ENCODE measurements at regions not wholly inside any gene's neighbourhood (a gene's known extent, or its start where the extent isn't known, plus 50 kb on each side); places are given as distances from the start of the nearest gene placed in this dataset.
"Not testable (repeated sequence)": the region's sequence is repeated elsewhere in the genome, so short reads cannot be mapped to it uniquely, and the experiment has no call there.

DNA sequence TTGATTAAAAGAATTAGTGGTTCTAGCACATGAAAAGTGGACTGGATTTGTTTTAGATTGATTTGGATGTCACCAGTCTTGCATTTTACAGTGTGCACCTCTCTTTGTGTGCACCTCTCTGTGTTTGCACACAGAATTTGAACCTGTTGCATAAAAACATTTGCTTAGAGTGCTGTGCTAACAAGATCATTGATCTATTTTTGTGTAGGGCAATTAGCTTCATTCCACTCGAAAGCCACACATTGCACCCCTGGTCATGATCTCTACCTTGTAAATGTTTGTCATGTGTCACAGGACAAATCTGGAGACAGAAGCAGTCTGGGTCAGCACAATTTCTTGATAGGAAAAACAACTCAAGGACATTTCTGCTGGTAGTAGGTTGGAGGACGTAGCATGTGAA lies 258.7 kb upstream of the LINC00305 start:
- no peak for DNase-seq

GRCh38 chr18:64405161-64405560 lies 256.3 kb upstream of the LINC00305 start:
- DNase-seq = no peak

- no peak for DNase-seq
Observed at GRCh38 chr18:64403784-64404503, 255.1 kb upstream of the LINC00305 start.

- DNase-seq = peak; percentile 70
Observed at GRCh38 chr18:64402636-64403035, 253.7 kb upstream of the LINC00305 start.

GRCh38 chr18:64401268-64402060 lies 252.6 kb upstream of the LINC00305 start:
- DNase-seq = peak; percentile 18

- DNase-seq = no peak
Observed at GRCh38 chr18:64399566-64399965, 250.7 kb upstream of the LINC00305 start.

DNA sequence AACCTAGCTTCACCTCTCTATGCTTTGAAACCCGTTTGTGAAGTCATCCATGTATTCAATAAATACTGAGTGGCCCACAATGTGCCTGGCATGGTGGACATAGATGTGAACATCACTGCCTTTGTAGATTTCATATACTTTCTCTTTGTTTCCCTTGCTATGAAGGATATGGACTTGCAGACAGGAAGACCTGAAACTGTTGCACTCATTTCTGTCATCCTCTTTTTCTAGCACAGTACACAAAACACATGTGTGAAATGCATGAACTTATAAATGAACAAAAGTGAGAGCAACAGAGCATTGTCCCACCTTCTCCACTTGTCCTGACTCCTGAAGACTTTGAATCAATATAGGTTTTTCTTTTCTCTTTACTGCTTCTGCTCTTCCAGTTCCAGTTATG lies 249.4 kb upstream of the LINC00305 start:
- DNase-seq = no peak

DNA sequence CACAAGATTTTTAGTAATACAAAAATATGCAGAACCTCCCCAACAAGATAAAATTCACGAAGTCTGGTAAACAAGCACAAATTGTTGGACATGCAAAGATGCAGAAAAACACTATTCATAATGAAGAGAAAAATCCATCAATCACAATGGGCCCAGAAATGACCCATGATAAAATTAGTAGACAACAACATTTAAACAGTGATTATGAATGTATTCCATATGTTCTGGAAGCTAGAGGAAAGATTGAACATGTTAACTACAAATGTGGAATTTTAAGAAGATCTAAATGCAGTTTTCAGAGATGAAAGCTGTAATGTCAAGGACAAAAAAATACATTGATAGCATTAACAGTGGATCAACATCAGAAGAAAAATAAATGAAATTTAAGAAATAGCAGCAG lies 243.3 kb upstream of the LINC00305 start:
- no peak for DNase-seq

DNA sequence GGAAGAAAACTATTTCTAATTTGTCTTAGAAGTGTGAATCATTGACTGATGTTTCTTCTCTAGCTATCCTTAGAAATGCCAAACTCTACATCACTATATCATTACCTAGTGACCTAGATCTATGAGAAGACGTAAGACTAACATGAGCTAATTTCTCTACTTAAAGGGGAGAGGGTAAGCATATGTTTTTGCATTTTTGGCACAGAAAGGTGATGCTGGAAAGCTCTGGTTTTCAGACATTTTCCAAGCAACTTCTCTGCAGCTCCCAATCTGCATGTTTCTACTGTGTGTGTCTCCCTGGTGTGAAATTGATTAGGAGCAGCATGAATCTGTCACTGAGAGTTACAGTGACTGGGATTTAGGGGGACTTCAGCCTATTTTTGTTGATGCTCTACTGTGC lies 235.2 kb upstream of the LINC00305 start:
- no peak for DNase-seq

DNA sequence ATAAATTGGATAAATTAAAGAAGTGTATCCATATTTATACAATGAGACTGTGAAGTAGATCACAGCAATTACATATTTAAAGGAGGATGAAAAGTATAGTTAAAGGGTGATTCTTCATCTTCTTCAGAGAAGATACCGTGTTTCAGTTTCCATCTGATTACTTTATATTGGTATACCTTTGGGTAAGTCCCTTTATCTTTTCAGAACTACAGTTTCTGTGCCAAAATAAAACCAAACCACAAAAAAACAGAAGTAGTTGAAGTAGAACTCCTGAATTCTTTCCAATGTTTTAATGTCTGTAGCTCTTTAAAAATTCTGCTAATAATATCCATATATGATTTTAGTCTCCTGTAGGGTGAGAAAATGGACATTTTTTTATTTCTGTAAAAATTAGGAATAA lies 231.2 kb upstream of the LINC00305 start:
- DNase-seq = no peak

DNA sequence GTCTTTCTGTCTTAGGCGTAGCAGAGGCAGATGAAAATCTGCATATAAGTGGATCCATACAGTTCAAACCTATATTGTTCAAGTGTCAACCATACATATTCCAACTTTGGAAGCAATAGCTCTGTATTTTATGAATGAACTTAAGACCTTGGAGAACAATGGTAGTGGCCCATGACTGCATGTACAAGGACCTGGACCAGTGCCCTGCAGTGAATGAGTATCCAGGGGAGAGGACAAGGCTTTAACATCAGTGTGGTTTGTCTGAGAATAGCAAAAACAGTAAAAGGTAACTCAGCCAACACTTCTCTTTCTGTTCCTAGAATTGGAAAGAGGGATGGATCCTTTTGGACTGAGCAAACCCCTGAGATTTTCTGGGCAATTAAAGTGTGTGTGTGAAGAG lies 230.8 kb upstream of the LINC00305 start:
- DNase-seq = no peak

DNA sequence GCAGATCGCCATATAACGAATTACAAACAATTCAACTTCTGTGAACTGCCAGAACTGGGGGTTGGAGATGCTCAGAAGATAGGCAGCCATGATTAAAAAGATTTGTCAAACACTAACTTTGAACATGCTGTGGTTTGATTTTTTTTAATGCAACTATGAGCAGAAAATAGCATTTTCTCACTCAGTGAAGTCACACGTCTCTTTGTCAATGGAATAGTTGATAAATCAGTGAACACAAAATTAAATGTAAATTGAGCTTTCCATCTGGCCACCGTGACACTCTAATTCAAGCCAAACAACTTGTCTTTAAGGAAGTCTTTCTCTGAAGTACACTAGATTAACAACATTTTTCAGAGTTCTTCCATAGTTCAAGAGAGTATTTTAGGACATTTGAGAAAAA lies 228.6 kb upstream of the LINC00305 start:
- DNase-seq = no peak

DNA sequence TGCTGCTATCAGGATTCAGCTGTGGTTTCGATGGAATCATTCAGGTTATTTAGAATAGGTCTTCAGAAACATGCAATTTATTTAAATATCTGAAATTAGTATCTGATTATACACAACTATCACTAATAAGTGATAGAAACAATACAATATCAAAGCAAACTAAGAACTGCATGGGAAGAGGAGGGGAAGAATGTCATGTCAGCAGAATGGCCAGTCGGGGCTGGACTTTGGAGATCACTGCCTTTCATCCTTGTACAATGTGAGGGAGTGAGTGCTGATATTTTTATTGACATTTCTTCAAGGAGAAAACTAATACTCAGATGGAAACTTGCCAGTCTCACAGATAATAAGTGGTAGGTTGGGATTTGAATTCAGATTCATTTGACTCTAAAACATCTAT lies 224.0 kb upstream of the LINC00305 start:
- no peak for DNase-seq

GRCh38 chr18:64369830-64370440 lies 221.0 kb upstream of the LINC00305 start:
- DNase-seq = not testable (repeated sequence)

DNA sequence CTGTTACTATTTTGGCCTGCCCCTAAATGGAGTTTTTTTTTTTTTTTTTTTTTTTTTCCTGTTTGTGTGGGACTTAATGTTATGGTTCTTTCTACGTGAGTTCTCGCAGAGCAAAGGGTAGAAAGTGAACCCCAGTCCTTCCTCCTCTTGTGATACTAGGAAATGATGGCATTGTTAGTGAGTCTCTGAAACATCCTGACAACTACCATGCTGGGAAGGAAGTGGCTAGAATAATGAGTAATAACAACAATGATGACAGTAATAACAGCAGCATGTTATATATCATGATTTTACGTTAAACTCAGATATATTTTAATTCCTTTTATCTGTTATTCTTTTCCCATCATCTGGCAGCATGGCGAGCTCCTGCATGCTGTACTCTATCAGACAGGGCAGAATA lies 216.2 kb upstream of the LINC00305 start:
- no peak for DNase-seq

GRCh38 chr18:64337673-64338072 lies 188.8 kb upstream of the LINC00305 start:
- no peak for DNase-seq

- DNase-seq = no peak
Observed at GRCh38 chr18:64337018-64337417, 188.1 kb upstream of the LINC00305 start.

DNA sequence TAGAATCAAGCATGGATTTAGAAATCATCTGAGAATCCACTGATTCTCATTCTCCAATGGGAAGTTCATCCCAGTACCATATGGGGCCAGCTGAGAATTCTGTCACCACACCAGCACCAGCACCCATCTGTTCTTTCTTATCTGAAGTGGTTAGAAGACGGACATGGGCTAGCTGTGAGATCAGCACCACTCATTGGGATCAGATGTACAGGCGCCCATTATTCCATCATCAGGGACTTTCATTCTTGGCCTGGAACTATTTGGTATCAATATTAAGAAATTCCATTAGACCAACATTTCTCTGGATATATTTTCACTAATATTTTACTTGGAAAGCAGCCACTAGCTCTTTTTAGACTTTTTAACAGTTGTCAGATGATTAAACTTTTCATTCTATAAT lies 185.9 kb upstream of the LINC00305 start:
- DNase-seq = no peak

DNA sequence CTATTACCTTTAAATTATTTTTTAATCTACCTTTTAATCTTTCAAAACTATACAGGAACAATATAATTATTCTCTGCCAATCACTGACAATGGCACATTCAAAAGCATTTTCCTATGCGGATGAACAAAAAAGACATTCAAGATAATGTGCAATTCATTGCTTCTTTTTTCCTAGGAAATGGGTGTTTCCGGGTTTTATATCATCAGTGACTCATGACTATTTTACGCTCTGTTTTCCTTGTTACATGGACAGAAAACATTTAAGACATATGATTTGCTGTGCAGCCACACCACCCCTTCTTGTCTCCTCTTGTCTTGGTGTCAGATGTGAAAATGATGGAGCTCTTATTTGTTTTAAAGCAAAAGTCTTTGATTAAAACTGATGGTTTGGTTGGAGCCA lies 184.7 kb upstream of the LINC00305 start:
- DNase-seq = no peak

GRCh38 chr18:64332835-64333234 lies 183.9 kb upstream of the LINC00305 start:
- no peak for DNase-seq

DNA sequence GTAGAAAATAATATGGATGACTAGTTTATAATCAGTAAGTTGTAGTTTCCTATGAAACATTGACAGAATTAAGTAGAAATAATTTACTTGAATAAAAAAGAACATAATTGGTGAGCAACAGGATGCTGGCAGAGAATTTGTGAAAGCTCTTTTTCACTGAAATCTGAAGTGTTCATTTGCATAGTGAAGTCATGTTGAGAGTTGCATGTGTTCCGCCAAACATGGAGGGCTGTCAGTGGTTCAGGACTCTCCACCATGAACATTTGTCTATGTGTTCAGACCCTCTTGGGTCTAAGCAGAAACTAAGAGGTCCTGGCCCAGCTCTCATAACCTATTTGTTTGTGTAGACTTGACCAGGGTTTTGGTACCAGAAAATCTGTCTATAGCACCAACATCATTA lies 182.5 kb upstream of the LINC00305 start:
- DNase-seq = no peak

DNA sequence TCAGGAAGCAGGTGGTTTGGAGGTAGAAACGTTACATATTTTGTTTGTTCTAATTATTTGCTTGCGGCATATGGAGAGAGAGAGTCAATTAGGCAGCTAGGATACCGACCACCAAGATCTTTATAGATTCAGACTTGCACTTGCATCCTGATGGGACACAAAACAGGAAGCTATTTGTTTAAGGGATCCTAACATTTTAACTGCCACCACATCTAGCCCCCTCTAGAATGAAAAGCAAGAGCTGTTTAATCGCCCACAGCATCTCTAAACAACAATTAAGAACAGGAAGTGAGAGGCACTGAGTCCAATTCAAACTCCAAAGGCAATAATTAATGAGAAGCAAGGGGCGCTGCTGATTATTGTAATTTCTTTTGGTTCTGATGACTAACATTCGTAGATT lies 182.0 kb upstream of the LINC00305 start:
- no peak for DNase-seq

- no peak for DNase-seq
Observed at GRCh38 chr18:64330161-64330560, 181.3 kb upstream of the LINC00305 start.

Measured in muscle of arm (tissue), 1 donor.